ENCODE measurements at regions not wholly inside any gene's neighbourhood (a gene's known extent, or its start where the extent isn't known, plus 50 kb on each side); places are given as distances from the start of the nearest gene placed in this dataset.

DNA sequence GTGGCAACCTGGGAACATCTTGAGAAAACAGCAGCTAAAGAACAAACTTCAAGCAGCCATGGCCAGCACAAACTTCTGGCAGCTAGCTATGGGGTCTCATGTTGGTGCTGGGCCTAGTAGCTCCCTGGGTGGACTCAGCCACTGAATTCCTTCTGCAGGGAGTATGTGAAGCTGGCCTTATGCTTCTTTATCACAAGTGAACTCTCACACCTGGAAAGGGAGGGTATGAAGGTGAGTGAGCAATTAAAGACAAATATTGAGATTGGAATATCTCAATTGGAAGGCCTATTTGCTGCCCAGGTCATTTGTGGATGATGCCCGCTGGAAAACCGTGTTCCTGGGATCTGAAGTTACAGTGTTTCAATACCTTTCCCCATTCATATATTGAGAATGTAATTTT lies 153.3 kb upstream of the RPS6KA3 start:
- no peak for DNase-seq

DNA sequence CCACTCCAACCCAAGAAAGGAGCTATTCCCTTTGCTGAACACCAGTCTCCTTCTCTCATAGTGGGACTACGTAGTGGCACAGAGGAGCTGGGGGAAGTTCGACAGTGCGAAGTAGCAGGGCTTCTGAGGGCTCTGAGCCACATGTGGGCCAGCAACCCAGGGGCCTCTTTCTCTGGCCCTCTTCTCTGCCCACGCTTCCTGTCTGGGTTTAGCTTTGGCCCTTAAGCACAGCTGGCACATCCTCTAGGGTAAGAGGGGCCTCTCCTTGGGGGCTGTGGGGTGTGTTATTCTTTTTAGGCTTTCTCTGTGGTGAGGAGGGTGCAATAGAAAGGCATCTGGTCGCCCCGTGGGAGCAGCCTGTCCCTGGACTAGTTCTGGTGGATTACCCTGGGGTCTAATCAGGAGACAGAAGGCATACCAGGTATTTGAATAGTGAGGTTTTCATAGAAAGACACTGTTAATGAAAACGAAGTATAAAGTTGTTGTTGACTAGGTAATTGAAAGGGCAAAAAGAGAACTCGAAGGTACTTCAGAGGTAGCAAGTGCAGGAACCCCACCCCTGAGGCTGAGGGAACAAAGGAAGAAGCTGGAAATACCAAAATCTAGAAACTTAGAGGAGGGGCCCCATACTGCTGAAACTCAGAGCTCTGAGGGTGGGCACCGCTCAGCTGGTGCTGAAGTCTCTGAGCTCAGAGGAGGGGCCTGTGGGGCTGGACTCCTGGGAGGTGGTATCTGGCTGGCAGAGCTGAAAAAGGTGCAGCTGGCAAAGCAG lies 151.9 kb upstream of the RPS6KA3 start:
- DNase-seq, result no peak

GRCh38 chrX:20414762-20415445 lies 148.2 kb upstream of the RPS6KA3 start:
- DNase-seq, result no peak

DNA sequence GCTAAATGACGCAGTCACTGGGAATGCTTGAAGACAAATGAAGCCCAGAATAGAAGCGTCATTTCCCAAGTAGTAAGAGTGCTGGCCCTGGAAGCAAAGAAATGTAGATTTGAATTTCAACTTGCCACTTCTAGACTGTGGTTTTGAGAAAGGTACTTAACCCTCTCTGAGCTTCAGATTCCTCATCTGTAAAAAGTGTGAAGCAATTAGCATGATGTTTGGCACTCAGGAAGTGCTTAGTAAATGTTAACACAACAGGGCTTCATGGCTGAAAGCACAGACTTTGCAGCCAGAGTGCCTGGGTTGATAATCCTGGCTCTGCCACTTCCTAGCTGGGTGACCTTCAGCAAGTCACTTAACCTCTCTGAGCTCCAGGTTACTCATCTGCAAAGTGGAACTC lies 147.4 kb upstream of the RPS6KA3 start:
- no peak for DNase-seq

DNA sequence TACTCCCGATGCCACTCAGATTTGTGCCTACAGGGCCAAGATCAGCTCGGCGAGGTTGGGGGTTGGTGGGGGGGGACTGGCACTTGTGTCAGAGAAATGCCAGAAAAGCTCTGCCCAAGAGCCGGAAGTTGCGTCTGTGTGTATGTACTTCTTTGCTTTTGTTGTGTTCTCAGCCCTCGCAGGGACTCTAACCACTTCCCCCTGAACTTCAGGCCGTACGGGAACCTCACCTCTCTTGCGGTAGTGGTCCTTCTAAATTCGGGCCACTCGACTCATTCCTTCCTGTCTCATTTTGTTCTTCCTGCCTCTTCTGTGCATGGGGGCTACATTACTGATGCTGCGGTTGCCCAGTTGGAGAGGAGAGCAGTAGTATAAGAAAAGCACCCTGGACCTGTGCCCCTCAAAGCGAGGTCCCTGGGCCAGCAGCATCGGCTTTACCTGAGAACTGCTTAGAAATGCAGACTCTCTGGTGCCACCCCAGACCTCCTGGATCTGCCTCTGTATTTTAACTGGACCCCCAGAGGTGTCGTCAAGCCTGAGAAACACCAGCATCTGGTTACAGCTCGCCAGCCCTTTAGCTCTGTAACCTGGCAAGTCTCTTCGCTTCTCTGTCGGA lies 146.3 kb upstream of the RPS6KA3 start:
- DNase-seq, result no peak

DNA sequence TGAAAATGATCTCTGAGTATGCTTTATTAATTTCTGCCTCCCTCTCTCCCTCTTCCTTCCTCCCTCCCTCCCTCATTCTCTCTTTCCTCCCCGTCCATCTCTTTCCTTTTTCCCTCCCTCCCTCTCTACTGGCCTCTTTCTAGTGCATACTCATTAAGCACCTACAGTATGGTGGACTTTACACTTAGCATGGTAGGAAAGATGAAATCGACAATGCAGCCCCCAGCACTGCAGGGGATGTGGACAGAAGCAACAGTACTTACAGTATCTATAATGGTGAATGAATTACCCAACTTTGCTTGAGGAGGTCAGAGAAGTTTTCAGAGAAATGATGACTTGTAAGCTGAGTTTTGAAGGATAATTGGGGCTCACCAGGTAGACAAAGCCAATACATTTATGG lies 143.8 kb upstream of the RPS6KA3 start:
- DNase-seq, result no peak

DNA sequence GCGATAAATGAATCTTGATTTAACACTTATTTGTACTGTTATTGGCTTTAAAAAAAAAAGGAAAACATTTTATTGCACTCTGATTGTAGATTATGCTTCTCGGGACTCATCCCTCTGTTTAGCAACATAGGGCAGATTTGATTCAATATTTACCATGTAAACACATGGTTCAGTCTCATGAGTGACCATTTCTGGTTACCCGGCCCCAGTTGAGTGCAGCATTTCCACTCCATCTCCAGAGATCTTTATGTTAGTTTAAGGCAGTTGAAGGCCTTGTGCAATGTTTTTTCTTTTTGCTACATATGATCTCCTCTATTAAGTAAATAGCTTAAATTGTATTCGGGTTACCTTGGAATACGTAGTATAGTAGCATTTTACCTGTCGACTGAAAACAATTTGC lies 143.3 kb upstream of the RPS6KA3 start:
- no peak for DNase-seq

GRCh38 chrX:20402956-20403355 lies 136.2 kb upstream of the RPS6KA3 start:
- no peak for DNase-seq

GRCh38 chrX:20399728-20400414 lies 133.2 kb upstream of the RPS6KA3 start:
- DNase-seq, result no peak

GRCh38 chrX:20397587-20397986 lies 130.9 kb upstream of the RPS6KA3 start:
- no peak for DNase-seq

DNA sequence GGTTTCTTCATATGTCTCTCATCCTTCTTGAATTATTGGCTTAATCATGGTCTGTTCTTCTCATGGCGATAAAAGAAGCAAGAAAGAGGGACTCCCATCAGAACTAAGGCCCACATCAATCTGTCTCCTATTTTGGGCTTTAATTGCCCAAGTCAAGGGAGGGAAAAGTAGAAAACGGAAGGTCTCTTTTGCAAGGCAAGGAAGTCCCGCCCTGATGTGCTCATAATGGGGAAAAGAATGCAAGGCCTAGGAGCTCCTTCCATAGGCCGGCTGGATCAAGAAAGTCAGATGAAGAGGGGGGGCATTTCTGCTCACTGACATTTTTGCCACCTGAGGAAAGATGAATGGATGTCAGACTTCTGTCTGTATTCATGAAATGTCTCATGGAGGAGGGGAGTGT lies 127.7 kb upstream of the RPS6KA3 start:
- DNase-seq, result no peak

- no peak for DNase-seq
Observed at GRCh38 chrX:20393944-20394343, 127.2 kb upstream of the RPS6KA3 start.

GRCh38 chrX:20388594-20388993 lies 121.9 kb upstream of the RPS6KA3 start:
- no peak for DNase-seq

GRCh38 chrX:20383477-20383876 lies 116.8 kb upstream of the RPS6KA3 start:
- no peak for DNase-seq

DNA sequence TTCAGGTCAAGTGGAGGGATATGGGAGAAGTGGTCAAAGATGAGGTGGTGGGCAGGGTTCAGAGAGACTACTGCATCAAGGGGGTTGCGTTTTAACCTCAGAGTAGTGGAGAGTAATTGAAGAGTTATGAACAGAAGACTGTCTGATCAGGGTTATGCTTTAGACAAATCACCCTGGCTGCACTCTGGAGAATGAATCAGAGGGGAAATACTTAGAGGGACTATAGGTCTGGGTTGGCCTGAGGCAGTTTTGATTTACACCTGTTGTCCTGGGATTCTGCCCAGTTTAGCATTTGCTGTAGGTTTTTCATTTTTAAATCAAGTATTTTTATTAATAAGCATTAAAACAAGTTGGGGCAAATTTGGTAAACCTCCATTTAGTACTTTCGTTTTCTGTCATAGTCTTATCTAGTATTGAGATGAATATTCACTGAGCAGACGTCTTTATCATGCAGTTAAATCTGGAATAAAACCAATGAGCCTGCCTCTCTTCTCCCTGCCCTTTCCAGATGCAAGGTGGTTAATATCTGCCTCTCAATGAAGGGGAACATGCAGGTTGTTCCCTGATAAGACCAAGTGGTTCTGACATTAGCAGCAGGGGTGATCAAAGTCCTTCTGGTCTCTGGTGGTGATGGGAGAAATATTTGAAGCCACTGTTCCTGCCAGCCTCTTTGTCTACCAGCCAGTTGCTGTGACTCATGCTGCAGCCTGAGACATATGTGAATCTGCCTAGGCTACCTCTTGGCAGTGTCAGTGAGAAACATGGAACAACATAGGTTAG lies 116.0 kb upstream of the RPS6KA3 start:
- DNase-seq, result no peak

GRCh38 chrX:20382082-20382481 lies 115.4 kb upstream of the RPS6KA3 start:
- DNase-seq, result no peak

DNA sequence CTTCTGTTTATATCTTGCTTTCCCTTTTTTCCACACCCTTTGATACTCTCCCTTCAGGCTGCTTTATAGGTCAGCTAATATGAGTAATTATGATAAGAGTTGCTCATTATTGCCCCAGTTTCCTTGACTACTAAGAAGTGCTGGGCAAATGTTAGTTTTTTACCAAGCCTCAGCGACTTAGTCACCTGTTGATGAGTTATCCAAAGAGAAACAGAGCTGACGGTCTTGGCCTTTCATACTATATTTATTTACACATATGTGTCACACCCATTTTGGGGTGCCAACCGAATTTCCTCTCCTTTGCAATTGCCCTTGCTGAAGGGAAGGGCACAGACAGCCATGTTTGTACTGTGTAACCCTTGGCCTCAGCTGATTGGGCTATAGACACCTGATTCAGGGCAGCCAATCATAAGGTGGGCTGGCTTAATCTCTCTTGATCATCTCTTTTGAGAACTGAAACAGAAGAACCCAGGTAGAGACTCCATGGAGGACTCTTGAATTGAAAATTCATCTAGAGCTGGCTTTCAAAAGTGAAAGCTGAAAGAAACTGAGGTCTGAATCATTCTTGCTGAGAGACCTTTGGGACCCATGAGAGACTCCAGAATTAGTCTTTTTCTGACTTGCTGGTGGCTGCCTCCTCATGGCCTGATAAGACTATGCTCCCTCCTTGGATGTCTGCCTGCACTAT lies 111.7 kb upstream of the RPS6KA3 start:
- no peak for DNase-seq

DNA sequence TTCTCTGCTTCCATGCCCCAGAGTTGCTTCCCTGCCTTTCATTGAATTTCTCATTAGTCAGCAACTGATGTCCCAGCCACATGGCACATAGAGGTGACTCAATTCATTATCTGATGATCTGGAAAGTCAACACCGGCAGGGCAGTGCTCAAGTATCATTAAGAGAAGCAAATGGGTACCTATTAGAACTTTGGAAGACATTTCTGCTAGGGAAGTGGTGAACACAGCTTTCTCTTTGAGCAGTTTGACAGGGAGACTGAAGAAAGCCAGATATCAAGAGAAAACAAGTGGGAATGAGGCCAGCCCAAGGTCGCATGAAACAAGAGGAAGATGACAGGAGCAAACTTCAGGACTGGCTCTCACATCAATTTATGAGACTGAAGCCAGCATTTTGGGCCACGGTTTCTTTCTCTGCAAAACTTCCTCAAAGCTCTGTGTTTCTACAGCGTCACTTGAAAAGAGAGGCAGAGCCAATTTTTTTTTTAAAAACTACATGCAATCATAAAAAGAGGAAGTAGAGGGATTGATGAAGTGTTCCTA lies 108.3 kb upstream of the RPS6KA3 start:
- no peak for DNase-seq

GRCh38 chrX:20374450-20374849 lies 107.7 kb upstream of the RPS6KA3 start:
- no peak for DNase-seq

GRCh38 chrX:20373063-20373462 lies 106.4 kb upstream of the RPS6KA3 start:
- DNase-seq, result no peak

DNA sequence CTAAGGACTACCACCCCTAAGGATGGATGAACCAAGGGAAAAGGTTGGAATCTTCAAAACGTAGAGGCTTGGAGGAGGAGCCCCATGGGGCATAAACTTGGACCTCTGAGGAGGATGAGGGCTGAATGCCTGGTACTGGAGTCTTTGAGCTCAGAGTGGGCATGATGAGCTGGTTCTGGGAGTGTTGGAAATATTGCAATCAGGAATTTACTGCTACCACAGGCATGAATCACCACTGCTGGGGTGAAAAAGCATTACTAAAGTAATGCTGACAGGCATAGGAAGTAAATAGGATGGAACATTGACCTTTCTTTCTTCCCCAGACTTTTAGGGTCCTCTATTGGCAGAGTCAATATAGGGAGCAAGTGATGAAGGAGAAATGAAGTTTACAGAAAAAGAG lies 105.8 kb upstream of the RPS6KA3 start:
- no peak for DNase-seq

GRCh38 chrX:20369468-20369867 lies 102.8 kb upstream of the RPS6KA3 start:
- no peak for DNase-seq
